ENCODE measurements at regions not wholly inside any gene's neighbourhood (a gene's known extent, or its start where the extent isn't known, plus 50 kb on each side); places are given as distances from the start of the nearest gene placed in this dataset.

DNA sequence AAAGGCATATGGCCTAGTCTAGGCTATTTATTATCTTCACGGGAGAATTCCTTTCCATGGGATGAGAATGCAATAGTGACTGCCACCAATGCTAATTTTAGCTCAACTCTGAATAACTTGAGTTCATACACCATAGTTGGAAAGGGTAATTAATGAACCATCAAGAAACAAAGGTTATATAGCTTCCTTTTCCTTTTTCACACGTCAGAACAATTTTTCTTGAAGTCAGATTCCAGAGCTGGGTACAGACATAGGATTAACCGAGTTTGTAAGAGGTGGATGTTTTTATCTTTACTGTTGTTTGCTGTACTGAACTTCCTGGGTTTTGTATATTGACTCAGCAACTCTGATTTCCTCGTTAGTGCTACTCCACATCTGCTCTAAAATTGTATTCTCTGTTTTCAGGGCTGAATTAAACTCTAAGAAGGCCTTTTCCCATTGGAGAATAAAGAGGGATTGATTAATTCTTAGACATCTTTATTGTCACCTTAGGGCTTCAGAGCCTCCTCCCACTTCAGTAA lies 262.0 kb downstream of the NUF2 start:
- TF ChIP-seq, protein P1, sequence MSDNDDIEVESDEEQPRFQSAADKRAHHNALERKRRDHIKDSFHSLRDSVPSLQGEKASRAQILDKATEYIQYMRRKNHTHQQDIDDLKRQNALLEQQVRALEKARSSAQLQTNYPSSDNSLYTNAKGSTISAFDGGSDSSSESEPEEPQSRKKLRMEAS (IDR thresholded peaks at IDR 0.05; ENCODE audit: low read depth): no peak
- TF ChIP-seq, protein P2, sequence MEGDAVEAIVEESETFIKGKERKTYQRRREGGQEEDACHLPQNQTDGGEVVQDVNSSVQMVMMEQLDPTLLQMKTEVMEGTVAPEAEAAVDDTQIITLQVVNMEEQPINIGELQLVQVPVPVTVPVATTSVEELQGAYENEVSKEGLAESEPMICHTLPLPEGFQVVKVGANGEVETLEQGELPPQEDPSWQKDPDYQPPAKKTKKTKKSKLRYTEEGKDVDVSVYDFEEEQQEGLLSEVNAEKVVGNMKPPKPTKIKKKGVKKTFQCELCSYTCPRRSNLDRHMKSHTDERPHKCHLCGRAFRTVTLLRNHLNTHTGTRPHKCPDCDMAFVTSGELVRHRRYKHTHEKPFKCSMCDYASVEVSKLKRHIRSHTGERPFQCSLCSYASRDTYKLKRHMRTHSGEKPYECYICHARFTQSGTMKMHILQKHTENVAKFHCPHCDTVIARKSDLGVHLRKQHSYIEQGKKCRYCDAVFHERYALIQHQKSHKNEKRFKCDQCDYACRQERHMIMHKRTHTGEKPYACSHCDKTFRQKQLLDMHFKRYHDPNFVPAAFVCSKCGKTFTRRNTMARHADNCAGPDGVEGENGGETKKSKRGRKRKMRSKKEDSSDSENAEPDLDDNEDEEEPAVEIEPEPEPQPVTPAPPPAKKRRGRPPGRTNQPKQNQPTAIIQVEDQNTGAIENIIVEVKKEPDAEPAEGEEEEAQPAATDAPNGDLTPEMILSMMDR (IDR thresholded peaks at IDR 0.05): no peak
- TF ChIP-seq FOSL2 (IDR thresholded peaks at IDR 0.05; ENCODE audit: borderline replicate concordance, low read depth) (no peak), POLR2AphosphoS5 (IDR thresholded peaks at IDR 0.05; ENCODE audit: low read depth, low read length) (no peak), EZH2phosphoT487 (IDR thresholded peaks at IDR 0.05; ENCODE audit: borderline replicate concordance, low read depth) (no peak), NFIC (IDR thresholded peaks at IDR 0.05; ENCODE audit: borderline replicate concordance) (no peak), SIN3A (IDR thresholded peaks at IDR 0.05; ENCODE audit: borderline replicate concordance, low read depth, low read length) (no peak), RAD21 (IDR thresholded peaks at IDR 0.05; ENCODE audit: low read length) (no peak), RCOR1 (IDR thresholded peaks at IDR 0.05; ENCODE audit: low read length) (no peak), EP300 (IDR thresholded peaks at IDR 0.05; ENCODE audit: borderline replicate concordance in 1 of 2, low read depth in 1 of 2, low read length in 1 of 2) (no peak), GABPA (IDR thresholded peaks at IDR 0.05; ENCODE audit: low read depth) (no peak)
- TF ChIP-seq, protein P3, sequence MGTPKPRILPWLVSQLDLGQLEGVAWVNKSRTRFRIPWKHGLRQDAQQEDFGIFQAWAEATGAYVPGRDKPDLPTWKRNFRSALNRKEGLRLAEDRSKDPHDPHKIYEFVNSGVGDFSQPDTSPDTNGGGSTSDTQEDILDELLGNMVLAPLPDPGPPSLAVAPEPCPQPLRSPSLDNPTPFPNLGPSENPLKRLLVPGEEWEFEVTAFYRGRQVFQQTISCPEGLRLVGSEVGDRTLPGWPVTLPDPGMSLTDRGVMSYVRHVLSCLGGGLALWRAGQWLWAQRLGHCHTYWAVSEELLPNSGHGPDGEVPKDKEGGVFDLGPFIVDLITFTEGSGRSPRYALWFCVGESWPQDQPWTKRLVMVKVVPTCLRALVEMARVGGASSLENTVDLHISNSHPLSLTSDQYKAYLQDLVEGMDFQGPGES (IDR thresholded peaks at IDR 0.05; ENCODE audit: low read depth, low read length): no peak

Measured in SK-N-SH (cell line).